ENCODE measurements at regions not wholly inside any gene's neighbourhood (a gene's known extent, or its start where the extent isn't known, plus 50 kb on each side); places are given as distances from the start of the nearest gene placed in this dataset.

- TF ChIP-seq POLR2A (IDR thresholded peaks at IDR 0.05) = no peak
- TF ChIP-seq CTCF (IDR thresholded peaks at IDR 0.05) = no peak
These were observed 507.3 kb upstream of the KCNMB2 start for GRCh38 chr3:178028933-178029332.

Data from breast epithelium (tissue), 3 donors.